HG03066 (cell line): ENCODE measurements at regions not wholly inside any gene's neighbourhood (a gene's known extent, or its start where the extent isn't known, plus 50 kb on each side); places are given as distances from the start of the nearest gene placed in this dataset.
"Not testable (repeated sequence)": the region's sequence is repeated elsewhere in the genome, so short reads cannot be mapped to it uniquely, and the experiment has no call there.

Source experiments
- ATAC-seq: cut with Tn5 transposase; IDR thresholded peaks from one replicate; pipeline ENCODE4 v1.9.1; 2021; ENCODE audit warnings: low read depth; ENCODE audit not compliant: unreplicated experiment

- ATAC-seq = no peak
Measured at GRCh38 chr12:92987362-92987761, 58.3 kb upstream of the EEA1 start.

DNA sequence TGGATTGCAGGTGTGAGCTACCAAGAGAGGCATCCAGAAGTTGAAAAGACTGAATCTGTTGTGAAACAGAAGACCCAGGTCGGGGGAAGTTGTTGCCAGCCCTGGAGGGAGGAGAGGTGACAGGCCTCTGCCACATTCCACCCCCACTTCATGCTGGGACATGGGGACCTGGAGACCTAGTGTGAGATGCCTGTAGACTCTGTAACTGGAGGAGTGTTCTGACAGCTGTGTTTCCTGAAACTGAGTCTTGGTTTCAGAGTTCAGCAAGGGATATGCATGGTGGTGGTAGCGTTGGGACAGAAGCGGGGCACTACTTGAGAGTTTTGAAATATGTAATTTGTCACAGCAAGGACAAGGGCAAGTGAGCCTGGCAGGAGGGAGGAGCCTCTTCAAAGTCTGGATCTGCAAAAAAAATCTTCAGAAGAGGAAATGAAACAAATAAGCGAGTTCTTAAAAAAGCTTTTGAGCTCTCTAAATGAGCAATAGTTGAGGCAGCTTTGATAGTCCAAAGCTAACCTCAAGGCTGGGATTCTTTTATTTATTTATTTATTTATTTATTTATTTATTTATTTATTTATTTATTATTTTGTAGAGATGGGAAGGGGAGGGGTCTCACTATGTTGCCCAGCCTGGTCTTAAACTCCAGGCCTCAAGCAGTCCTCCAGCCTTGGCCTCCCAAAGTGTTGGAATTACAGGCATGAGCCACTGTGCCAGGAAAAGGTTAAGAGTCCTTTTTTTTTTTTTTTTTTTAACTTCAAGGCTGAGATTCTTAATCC, 58.9 kb upstream of the EEA1 start:
- ATAC-seq = peak; percentile 81

DNA sequence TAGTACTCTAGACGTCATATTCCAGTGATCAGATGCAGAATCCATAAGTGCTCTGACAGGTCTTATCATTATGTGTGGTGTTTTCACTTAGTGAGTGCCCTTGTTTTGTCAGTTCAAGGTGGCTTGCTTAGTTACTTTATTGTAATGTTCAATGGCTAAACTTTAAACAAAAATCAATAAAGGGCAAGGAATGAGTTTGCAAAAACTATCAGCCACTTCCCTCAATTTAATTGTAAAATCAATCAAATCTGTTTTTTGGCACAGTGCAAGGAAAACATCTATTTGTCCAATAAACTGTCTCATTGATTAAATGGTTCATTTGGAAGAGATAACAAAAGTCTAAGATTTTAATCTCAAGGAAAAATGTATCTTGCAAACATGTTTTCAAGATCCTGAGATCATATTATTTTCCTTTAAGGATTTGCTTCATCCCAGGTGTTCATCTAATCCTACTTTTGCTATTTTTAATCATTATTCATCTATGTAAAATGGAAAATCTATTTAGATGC, 59.6 kb upstream of the EEA1 start:
- no peak for ATAC-seq

- no peak for ATAC-seq
Measured at GRCh38 chr12:92989715-92990484, 60.8 kb upstream of the EEA1 start.

- ATAC-seq = no peak
Measured at GRCh38 chr12:92991134-92991533, 62.0 kb upstream of the EEA1 start.

DNA sequence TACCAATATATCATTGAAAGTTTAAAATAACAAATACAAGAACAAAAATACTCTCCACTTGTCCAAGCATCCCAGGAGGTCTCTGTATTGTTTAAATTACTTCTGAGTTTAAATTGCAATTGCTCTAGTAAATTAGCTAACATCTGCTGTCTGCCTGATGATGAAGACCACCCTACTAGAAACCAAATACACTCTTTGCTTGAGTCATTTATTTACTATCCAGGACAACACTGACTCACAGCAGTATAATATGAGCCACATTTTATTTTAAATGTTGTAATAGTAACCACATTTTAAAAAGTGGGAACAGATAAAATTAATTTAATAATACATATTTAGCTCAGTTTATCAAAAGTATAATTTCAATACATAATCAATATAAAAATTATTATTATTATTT, 62.9 kb upstream of the EEA1 start:
- ATAC-seq = no peak

GRCh38 chr12:92993259-92993658, 64.2 kb upstream of the EEA1 start:
- ATAC-seq = no peak

GRCh38 chr12:92995258-92995903, 66.3 kb upstream of the EEA1 start:
- peak; percentile 84 for ATAC-seq

DNA sequence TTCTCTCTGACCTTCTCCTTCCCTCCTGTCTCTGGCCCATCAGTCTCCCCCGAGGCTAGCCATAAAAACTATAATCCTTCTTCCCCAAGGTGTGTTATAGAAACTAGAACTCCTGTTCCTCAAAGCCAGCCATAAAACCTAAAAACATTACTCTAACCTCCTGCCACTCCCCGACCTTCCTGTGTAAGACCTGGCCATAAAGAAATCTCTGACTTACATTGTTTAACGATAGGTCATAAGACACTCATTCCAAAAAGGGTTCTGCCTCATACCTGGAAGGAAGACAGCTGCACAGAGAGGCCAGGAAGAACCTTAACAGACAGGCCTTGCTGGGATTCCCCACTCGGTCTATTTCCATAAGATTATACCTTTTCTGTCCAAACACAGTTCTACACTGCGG, 70.9 kb upstream of the EEA1 start:
- no peak for ATAC-seq

DNA sequence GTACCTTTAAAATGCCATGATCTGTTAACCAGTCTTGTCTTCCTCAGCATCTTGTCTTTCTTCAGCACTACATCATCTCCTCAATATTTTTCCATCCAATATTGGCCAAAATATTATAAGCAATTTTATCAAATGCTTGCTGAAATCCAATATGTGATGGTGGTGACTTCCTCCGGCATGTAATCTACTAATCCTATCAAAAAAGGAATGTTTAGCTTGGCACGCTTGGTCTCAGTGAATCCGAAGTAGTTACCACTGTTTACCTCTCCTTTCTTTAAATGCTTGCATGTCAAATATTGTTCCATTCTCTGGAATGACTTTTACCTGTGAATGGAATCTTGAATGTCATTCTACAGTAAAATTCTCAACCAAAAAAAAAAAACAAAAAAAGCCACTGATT, 72.3 kb upstream of the EEA1 start:
- no peak for ATAC-seq

DNA sequence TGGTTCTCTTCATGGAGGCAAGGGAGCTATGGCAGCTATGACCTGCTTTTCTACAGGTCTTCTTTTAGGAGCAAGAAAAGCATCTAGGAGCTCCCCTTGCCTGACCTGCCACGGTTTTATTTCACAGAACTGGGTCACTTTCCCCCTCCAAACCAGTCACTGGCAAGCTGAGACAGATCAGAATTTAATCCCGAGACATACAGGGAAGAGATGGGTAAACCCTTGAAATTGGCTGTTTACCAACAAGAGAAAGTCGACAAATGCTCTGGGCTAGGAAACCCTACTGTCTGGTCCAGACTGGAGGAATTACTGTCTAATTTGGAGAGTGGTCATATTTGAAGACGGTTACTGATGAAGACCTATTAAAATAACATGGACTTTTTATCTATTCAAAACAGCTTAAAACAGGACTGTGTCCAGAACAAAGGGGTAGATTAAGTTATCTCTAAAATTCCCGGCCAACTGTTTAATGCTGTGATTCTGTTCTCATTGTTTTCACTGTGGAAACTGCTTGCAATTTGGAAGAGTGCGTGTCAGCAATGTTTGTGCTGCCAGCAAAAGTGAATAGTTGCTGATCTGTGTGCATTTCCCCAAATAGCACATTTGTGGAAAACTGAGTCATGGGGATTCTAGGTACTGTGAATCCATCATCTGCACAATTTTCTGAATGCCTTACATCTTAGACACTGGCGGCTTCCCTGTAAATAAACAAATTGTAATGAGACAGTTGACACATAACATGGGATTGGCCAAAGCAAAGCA, 73.4 kb upstream of the EEA1 start:
- ATAC-seq = no peak

- ATAC-seq = no peak
Measured at GRCh38 chr12:93003531-93004239, 74.6 kb upstream of the EEA1 start.

DNA sequence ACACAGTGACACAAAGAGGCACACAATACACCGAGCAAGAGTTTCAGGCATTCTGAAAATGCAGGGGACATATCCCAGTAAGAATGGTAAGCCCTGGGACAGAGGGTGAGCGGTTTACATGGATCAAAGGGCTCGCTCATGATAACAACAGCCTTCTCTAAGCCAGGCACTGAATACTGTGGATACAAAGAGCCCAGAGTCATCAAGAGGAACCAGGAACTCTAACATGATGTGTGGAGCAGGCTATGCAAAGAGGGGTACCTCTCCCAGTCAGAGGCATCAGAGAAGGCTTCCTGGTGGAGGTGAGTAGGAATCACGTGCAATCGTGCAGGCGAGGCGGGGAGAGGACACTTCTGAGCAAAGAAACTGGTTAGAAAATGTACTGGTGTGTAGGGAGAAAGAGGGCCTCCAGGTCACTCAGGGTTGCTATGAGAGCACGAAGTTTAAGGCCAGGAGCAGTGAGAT, 76.9 kb upstream of the EEA1 start:
- ATAC-seq = no peak

- no peak for ATAC-seq
Measured at GRCh38 chr12:93006471-93007208, 77.5 kb upstream of the EEA1 start.

DNA sequence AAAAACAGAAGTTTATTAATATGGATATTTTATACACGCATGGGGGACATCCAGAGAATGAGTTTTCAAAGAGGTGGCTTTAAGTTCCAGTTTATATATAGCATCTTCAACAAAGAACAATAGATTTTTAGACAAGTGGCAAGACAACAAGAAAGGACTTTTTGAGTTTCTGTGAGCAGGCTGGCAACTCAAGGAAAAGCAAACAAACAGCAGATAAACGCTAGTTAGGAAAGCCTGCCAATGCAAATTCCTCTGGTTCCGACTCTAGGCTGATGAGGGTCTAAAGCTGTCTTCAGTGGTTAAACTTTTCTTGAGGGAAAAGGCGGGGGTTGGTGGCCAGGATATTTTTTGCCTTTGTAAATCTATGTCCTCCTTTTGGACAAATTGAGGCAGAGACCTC, 78.4 kb upstream of the EEA1 start:
- no peak for ATAC-seq

DNA sequence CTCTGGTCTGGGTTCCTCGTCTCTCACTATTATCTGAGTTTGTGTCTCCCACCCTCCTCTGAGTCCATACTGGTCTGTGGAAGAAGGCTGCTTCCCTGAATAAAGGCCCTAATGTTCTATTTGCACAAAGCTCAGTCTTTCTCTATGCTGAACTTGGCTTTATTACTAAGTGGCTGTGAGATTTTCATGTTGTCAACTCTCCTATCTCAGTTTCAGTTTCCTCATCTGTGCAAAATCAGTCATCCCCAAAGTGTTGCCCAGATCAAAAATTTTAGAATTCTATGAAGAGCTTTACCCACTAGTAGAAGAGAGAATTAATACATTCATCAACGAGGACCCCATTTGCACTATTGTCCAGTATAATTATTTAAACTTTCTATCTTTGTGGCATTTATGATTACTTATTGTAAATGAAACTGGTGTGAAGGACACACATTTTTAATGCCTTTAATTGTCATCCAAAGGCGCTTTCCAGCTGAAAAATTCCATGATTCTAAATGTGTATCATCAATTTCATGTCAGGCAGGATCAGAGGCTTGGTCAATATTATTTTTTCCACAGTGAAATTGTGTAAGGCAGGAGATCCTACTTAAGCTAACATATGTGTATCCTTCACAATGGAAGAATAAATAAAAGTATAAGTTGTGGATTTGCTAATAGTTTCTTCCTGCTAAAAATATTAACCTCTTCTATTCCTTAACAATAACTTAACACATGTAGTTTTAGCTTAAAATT, 79.1 kb upstream of the EEA1 start:
- peak; percentile 80 for ATAC-seq

GRCh38 chr12:93008880-93009279, 79.8 kb upstream of the EEA1 start:
- not testable (repeated sequence) for ATAC-seq

GRCh38 chr12:93009533-93009932, 80.4 kb upstream of the EEA1 start:
- no peak for ATAC-seq

- no peak for ATAC-seq
Measured at GRCh38 chr12:93010461-93010860, 81.4 kb upstream of the EEA1 start.
